GM19035 (cell line): ENCODE measurements at regions not wholly inside any gene's neighbourhood (a gene's known extent, or its start where the extent isn't known, plus 50 kb on each side); places are given as distances from the start of the nearest gene placed in this dataset.

Source experiments
- ATAC-seq: cut with Tn5 transposase; IDR thresholded peaks from one replicate; pipeline ENCODE4 v1.9.1; 2021; ENCODE audit not compliant: unreplicated experiment

GRCh38 chr7:32428546-32428945, 61.6 kb downstream of the LSM5 start:
- ATAC-seq: no peak

- ATAC-seq: no peak
Observed at GRCh38 chr7:32427769-32428291, 62.4 kb downstream of the LSM5 start.

GRCh38 chr7:32416846-32417245, 73.3 kb downstream of the LSM5 start:
- no peak for ATAC-seq

GRCh38 chr7:32415936-32416335, 74.2 kb downstream of the LSM5 start:
- no peak for ATAC-seq

- ATAC-seq: no peak
Observed at GRCh38 chr7:32415519-32415918, 74.7 kb downstream of the LSM5 start.

- ATAC-seq: no peak
Observed at GRCh38 chr7:32412471-32412870, 77.7 kb downstream of the LSM5 start.

- no peak for ATAC-seq
Observed at GRCh38 chr7:32410545-32410944, 79.6 kb downstream of the LSM5 start.

- ATAC-seq: no peak
Observed at GRCh38 chr7:32406386-32406785, 83.8 kb downstream of the LSM5 start.

- ATAC-seq: no peak
Observed at GRCh38 chr7:32403463-32404229, 86.5 kb downstream of the LSM5 start.

- no peak for ATAC-seq
Observed at GRCh38 chr7:32400676-32401075, 89.5 kb downstream of the LSM5 start.

GRCh38 chr7:32399311-32399710, 90.9 kb downstream of the LSM5 start:
- ATAC-seq: no peak

- ATAC-seq: no peak
Observed at GRCh38 chr7:32395168-32395567, 95.0 kb downstream of the LSM5 start.

GRCh38 chr7:32393861-32394260, 96.3 kb downstream of the LSM5 start:
- ATAC-seq: no peak

- ATAC-seq: no peak
Observed at GRCh38 chr7:32390210-32390609, 100.0 kb downstream of the LSM5 start.

- no peak for ATAC-seq
Observed at GRCh38 chr7:32385316-32385956, 104.7 kb downstream of the LSM5 start.

GRCh38 chr7:32381024-32381601, 109.1 kb downstream of the LSM5 start:
- ATAC-seq: no peak

GRCh38 chr7:32379510-32380112, 110.6 kb downstream of the LSM5 start:
- no peak for ATAC-seq

GRCh38 chr7:32378988-32379387, 111.2 kb downstream of the LSM5 start:
- no peak for ATAC-seq

GRCh38 chr7:32364581-32364980, 125.6 kb downstream of the LSM5 start:
- no peak for ATAC-seq

GRCh38 chr7:32360127-32360526, 130.1 kb downstream of the LSM5 start:
- no peak for ATAC-seq

- no peak for ATAC-seq
Observed at GRCh38 chr7:32357535-32358277, 132.5 kb downstream of the LSM5 start.
